ENCODE measurements at regions not wholly inside any gene's neighbourhood (a gene's known extent, or its start where the extent isn't known, plus 50 kb on each side); places are given as distances from the start of the nearest gene placed in this dataset.

GRCh38 chr19:5286465-5287029 lies 54.1 kb downstream of the PTPRS start:
- Histone ChIP-seq H3K4me3 (no peak overlapping the region), H3K9me3 (no peaks in the 10 kb centered on the region), H3K4me1 (peaks cover 0 to 47% (median 11%) of the 10 kb centered on the region in 9 donors), H3K36me3 (peaks cover 0 to 22% (median 12%) of the 10 kb centered on the region in 9 donors), H3K27ac (no peak overlapping the region), H3K27me3 (peaks cover 0 to 9% (median under 1%) of the 10 kb centered on the region in 7 donors)
- TF ChIP-seq CTCF (IDR thresholded peaks at IDR 0.05), result no peak
- ATAC-seq (no peak), DNase-seq (no peak)
- WGBS, 2 donors, result 95% methylated on average over 3 of the region's 3 CpGs
- intact Hi-C loops (cut with DNase I), result no loop called here

- 83 to 89% methylated on average over 15 of the region's 15 CpGs for WGBS, 2 donors
- H3K36me3 ChIP-seq, result peaks cover 0 to 22% (median 12%) of the 10 kb centered on the region in 9 donors
- H3K4me3 ChIP-seq, result no peak overlapping the region
- DNase-seq, result no peak
- intact Hi-C loops (cut with DNase I), result loop anchor here in 1 of 10 donors (2.0 kb wide), 1 partner anchor 27 kb away; no protein-coding TSS in a partner anchor
- no peaks in the 10 kb centered on the region for H3K9me3 ChIP-seq
- H3K4me1 ChIP-seq, result peaks cover 0 to 46% (median 11%) of the 10 kb centered on the region in 9 donors
- ATAC-seq, result no peak
- TF ChIP-seq CTCF (IDR thresholded peaks at IDR 0.05), result no peak
- H3K27me3 ChIP-seq, result peaks cover 0 to 3% (median 0%) of the 10 kb centered on the region in 7 donors
- H3K27ac ChIP-seq, result no peak overlapping the region
These were observed 54.7 kb downstream of the PTPRS start for GRCh38 chr19:5285955-5286354.

- intact Hi-C loops (cut with DNase I), result loop anchor here in 1 of 10 donors (2.0 kb wide), 1 partner anchor 27 kb away; no protein-coding TSS in a partner anchor
These were observed 55.3 kb downstream of the PTPRS start for GRCh38 chr19:5285311-5285710.

GRCh38 chr19:5282901-5283300 lies 57.7 kb downstream of the PTPRS start:
- 68 to 76% methylated on average over 9 of the region's 9 CpGs for WGBS, 2 donors
- DNase-seq (peak in 1 of 2 donors; percentile 65), ATAC-seq (peak; percentile 14 to 57 (median 35))
- H3K9me3 ChIP-seq, result no peaks in the 10 kb centered on the region
- H3K36me3 ChIP-seq, result peaks cover 0 to 33% (median 12%) of the 10 kb centered on the region in 9 donors
- no peaks in the 10 kb centered on the region for H3K27me3 ChIP-seq
- TF ChIP-seq CTCF (IDR thresholded peaks at IDR 0.05), result no peak
- intact Hi-C loops (cut with DNase I), result no loop called here
- H3K27ac ChIP-seq, result peak overlapping the region in 8 of 10 donors; percentile 35 to 69 (median 50)
- no peak overlapping the region for H3K4me3 ChIP-seq
- H3K4me1 ChIP-seq, result peaks cover 0 to 29% (median 10%) of the 10 kb centered on the region in 9 donors

More at GRCh38 chr19:5285311-5285710, 55.3 kb downstream of the PTPRS start:
- peaks cover 0 to 22% (median 12%) of the 10 kb centered on the region in 9 donors for H3K36me3 ChIP-seq
- H3K9me3 ChIP-seq, result no peaks in the 10 kb centered on the region
- H3K27ac ChIP-seq, result no peak overlapping the region
- H3K4me3 ChIP-seq, result no peak overlapping the region
- no peak for DNase-seq
- no peak for ATAC-seq
- 93 to 98% methylated on average over 6 of the region's 6 CpGs for WGBS, 2 donors
- H3K4me1 ChIP-seq, result peaks cover 0 to 44% (median 10%) of the 10 kb centered on the region in 9 donors
- H3K27me3 ChIP-seq, result no peaks in the 10 kb centered on the region
- no peak for TF ChIP-seq CTCF (IDR thresholded peaks at IDR 0.05)

Measured in heart right ventricle (tissue), 16 donors.